ENCODE measurements at regions not wholly inside any gene's neighbourhood (a gene's known extent, or its start where the extent isn't known, plus 50 kb on each side); places are given as distances from the start of the nearest gene placed in this dataset.

DNA sequence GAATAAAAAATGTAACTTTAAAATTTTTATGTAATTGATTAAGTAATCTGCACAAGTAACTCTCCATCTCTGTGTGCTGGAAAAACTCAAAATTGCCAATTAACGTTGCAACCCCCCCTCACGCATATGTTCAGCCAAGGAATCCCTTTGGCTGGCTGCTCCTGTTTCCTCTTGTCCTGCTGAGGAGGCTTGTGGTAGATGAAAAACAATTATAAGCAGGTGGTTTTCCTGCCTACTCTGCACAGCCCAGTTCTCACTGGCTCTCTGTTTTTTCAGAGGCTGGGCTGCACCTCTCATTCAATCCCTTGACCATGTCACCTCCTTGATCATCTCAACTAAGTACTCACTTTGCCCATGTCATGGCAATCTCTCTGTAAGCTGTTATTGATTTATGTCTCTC is 1068.4 kb downstream of the ARAP2 start:
- Histone ChIP-seq H3K27ac (no peak overlapping the region), H3K4me1 (no peaks in the 10 kb centered on the region), H3K36me3 (no peaks in the 10 kb centered on the region), H3K27me3 (no peaks in the 10 kb centered on the region), H3K9me3 (no peaks in the 10 kb centered on the region), H3K4me3 (no peak overlapping the region)
- no peak for TF ChIP-seq POLR2A (IDR thresholded peaks at IDR 0.05)
- TF ChIP-seq, protein P1, sequence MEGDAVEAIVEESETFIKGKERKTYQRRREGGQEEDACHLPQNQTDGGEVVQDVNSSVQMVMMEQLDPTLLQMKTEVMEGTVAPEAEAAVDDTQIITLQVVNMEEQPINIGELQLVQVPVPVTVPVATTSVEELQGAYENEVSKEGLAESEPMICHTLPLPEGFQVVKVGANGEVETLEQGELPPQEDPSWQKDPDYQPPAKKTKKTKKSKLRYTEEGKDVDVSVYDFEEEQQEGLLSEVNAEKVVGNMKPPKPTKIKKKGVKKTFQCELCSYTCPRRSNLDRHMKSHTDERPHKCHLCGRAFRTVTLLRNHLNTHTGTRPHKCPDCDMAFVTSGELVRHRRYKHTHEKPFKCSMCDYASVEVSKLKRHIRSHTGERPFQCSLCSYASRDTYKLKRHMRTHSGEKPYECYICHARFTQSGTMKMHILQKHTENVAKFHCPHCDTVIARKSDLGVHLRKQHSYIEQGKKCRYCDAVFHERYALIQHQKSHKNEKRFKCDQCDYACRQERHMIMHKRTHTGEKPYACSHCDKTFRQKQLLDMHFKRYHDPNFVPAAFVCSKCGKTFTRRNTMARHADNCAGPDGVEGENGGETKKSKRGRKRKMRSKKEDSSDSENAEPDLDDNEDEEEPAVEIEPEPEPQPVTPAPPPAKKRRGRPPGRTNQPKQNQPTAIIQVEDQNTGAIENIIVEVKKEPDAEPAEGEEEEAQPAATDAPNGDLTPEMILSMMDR (IDR thresholded peaks at IDR 0.05) = no peak
- TF ChIP-seq POLR2AphosphoS5 (IDR thresholded peaks at IDR 0.05) = no peak
- DNase-seq (ENCODE audit: low spot score in 2 of 2) = no peak
- intact Hi-C loops (cut with DNase I; ENCODE audit: low total_unique reads) = no loop called here

DNA sequence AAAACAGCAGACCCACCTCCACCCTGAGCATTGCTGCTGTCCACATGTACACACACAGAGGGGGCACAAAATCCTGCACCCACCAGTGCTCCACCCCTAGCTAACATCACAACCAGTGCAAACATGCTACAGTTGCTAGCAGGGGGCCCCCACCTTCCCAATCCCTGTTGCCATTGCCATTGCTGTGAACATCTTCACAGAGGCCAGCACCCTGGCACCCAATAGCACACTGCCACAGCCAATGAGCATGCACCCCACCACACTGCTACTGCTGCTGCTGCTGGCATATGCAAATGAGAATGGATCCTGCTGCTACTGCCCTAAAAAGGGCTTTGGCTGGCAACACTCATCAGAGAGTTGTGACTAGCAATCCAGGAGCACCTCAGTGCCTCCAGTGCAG is 1061.9 kb downstream of the ARAP2 start:
- TF ChIP-seq POLR2A (IDR thresholded peaks at IDR 0.05) = no peak
- TF ChIP-seq POLR2AphosphoS5 (IDR thresholded peaks at IDR 0.05) = no peak
- TF ChIP-seq, protein P1 (IDR thresholded peaks at IDR 0.05) = no peak
- no peak for DNase-seq (ENCODE audit: low spot score in 2 of 2)
- H3K4me3 ChIP-seq = no peak overlapping the region
- no peak overlapping the region for H3K27ac ChIP-seq
- no peaks in the 10 kb centered on the region for H3K36me3 ChIP-seq
- intact Hi-C loops (cut with DNase I; ENCODE audit: low total_unique reads) = no loop called here
- H3K27me3 ChIP-seq = no peaks in the 10 kb centered on the region
- no peaks in the 10 kb centered on the region for H3K4me1 ChIP-seq
- peaks cover 0 to 4% of the 10 kb centered on the region in 2 donors for H3K9me3 ChIP-seq

DNA sequence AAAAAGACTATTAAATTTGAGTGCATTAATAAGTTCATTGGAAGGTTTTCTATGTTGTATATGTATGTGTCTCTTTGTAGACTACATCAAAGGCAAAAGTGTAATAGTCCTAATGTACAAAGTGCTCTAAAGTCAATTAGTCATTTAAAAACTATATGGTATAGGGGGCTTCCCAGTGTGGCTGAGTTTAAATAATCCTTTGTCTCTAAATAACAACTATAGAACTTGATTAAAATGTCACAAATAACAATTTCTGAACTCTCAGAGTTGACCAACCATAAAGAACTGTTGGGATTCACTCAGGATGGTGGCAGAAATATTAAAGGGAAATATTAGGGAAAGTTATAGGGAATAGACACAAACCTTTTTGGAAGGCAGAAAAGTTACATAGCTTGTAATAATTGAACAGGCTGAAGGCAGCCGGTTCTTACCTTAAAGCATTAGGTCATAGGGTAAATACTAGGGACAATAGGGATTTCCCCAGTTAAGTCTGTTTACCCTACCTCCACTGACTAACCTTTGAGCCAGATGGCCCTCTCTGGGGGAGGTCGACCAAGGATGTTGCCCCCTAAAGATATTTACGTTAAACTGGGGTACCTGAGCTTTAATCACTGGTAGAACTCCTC is 1054.2 kb downstream of the ARAP2 start:
- no peaks in the 10 kb centered on the region for H3K4me1 ChIP-seq
- DNase-seq (ENCODE audit: low spot score in 2 of 2) = no peak
- H3K4me3 ChIP-seq = no peak overlapping the region
- TF ChIP-seq POLR2A (IDR thresholded peaks at IDR 0.05) = no peak
- no peak for TF ChIP-seq POLR2AphosphoS5 (IDR thresholded peaks at IDR 0.05)
- TF ChIP-seq, protein P1 (IDR thresholded peaks at IDR 0.05) = no peak
- no peak overlapping the region for H3K27ac ChIP-seq
- H3K27me3 ChIP-seq = no peaks in the 10 kb centered on the region
- no peaks in the 10 kb centered on the region for H3K36me3 ChIP-seq
- intact Hi-C loops (cut with DNase I; ENCODE audit: low total_unique reads) = no loop called here
- no peaks in the 10 kb centered on the region for H3K9me3 ChIP-seq

DNA sequence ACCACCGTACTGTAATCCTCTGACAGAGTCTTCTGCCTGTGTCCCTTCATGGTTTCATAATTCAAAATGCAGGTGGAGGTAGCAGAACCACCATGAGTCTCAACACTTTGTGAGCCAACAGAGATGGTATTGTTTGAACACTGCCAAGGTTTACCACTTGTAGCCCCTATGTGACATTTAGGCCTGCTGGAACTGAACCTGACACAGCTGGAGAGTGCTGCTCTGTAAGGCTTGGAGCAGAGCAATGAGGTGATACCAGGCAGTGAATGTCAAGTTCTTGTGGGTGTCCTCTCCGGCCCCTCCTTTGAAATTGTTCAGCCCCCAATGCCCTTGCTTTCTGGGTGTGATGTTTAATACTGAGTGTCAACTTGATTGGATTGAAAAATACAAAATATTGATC is 1042.9 kb downstream of the ARAP2 start:
- Histone ChIP-seq H3K9me3 (no peaks in the 10 kb centered on the region), H3K4me3 (no peak overlapping the region), H3K27ac (no peak overlapping the region), H3K36me3 (peaks cover 3% of the 10 kb centered on the region), H3K27me3 (no peaks in the 10 kb centered on the region), H3K4me1 (no peaks in the 10 kb centered on the region)
- intact Hi-C loops (cut with DNase I; ENCODE audit: low total_unique reads) = no loop called here
- no peak for TF ChIP-seq POLR2A (IDR thresholded peaks at IDR 0.05)
- TF ChIP-seq, protein P1 (IDR thresholded peaks at IDR 0.05) = no peak
- no peak for TF ChIP-seq POLR2AphosphoS5 (IDR thresholded peaks at IDR 0.05)
- DNase-seq (ENCODE audit: low spot score in 2 of 2) = no peak

DNA sequence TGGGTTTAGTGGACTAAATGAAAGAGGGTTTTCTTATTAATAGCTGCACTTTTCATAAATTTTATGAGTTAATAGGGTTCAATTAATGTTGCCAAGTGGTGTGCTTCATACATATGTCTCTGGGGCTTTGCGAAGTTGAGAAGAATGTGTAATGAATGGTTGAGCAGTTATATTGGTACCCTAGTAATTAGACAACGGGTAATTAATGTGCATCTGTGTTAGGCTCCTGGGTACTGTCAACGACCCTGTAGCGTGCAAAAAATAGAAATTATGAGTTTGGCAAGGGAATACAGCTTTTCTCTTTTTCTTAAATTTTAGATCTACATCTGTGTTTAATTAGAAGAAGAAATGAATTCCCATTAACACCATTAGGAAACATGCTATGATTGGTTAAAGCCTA is 1027.7 kb downstream of the ARAP2 start:
- Histone ChIP-seq H3K27me3 (no peaks in the 10 kb centered on the region), H3K4me3 (no peak overlapping the region), H3K4me1 (no peaks in the 10 kb centered on the region), H3K9me3 (no peaks in the 10 kb centered on the region), H3K27ac (no peak overlapping the region), H3K36me3 (no peaks in the 10 kb centered on the region)
- intact Hi-C loops (cut with DNase I; ENCODE audit: low total_unique reads) = no loop called here
- no peak for TF ChIP-seq POLR2A (IDR thresholded peaks at IDR 0.05)
- no peak for TF ChIP-seq POLR2AphosphoS5 (IDR thresholded peaks at IDR 0.05)
- TF ChIP-seq, protein P1 (IDR thresholded peaks at IDR 0.05) = no peak
- no peak for DNase-seq (ENCODE audit: low spot score in 2 of 2)
